ENCODE measurements at regions not wholly inside any gene's neighbourhood (a gene's known extent, or its start where the extent isn't known, plus 50 kb on each side); places are given as distances from the start of the nearest gene placed in this dataset.

- TF ChIP-seq BACH1 (IDR thresholded peaks at IDR 0.05; ENCODE audit: borderline replicate concordance) (no peak), RAD21 (IDR thresholded peaks at IDR 0.05; ENCODE audit: insufficient read depth, low read depth, low read length) (no peak), HDAC2 (IDR thresholded peaks at IDR 0.05) (no peak), ZNF274 (IDR thresholded peaks at IDR 0.05; ENCODE audit: insufficient read depth, insufficient read length) (no peak), SREBF2 (IDR thresholded peaks at IDR 0.05; ENCODE audit: low read length) (no peak), RCOR1 (conservative IDR thresholded peaks at IDR 0.05; ENCODE audit: low read depth, low read length) (no peak), NBN (IDR thresholded peaks at IDR 0.05) (no peak)
Observed at GRCh38 chr5:24059006-24059405, 551.6 kb downstream of the PRDM9 start.

Data from GM12878 (cell line).